ENCODE measurements at regions not wholly inside any gene's neighbourhood (a gene's known extent, or its start where the extent isn't known, plus 50 kb on each side); places are given as distances from the start of the nearest gene placed in this dataset.

- Histone ChIP-seq H3K4me3 (no peak overlapping the region), H3K4me1 (peaks cover 6% of the 10 kb centered on the region), H3K36me3 (replicated peaks in 1 of 2; ENCODE audit: insufficient read depth in 1 of 2, low read depth in 2 of 2) (no peaks in the 10 kb centered on the region), H3K27me3 (no peaks in the 10 kb centered on the region), H3K27ac (no peak overlapping the region), H3K9me3 (no peaks in the 10 kb centered on the region)
- WGBS, 2 donors: 91 to 96% methylated on average over 9 of the region's 9 CpGs
- intact Hi-C loops (cut with DNase I): no loop called here
- ATAC-seq: no peak
- no peak for TF ChIP-seq CTCF (IDR thresholded peaks at IDR 0.05)
- TF ChIP-seq POLR2A (IDR thresholded peaks at IDR 0.05): no peak
- DNase-seq: no peak
Observed at GRCh38 chr2:128779301-128780095, 460.8 kb upstream of the HS6ST1 start.

GRCh38 chr2:128780434-128781080, 461.9 kb upstream of the HS6ST1 start:
- 90 to 100% methylated on average over 1 to 5 of the region's 5 CpGs for WGBS, 2 donors
- H3K4me1 ChIP-seq: no peaks in the 10 kb centered on the region
- no peak for DNase-seq

DNA sequence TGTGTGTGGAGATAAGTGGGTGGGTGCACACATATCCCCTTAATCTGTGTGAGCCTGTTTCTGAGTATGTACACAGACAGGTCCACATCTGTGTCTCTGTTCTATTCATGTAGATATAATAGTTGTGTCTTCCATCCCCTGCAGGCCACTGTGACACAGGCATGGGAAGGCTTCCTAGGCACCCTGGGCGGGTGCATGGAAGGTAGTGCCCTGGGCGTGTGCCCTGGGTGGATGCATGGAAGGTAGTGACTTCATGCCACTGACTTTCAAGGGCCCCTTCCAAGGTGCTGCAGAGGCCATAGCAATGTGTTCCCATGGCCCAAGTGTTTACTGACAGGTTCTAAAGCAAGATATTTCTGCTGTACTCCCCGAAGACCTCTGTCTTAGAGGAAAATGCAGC, 462.5 kb upstream of the HS6ST1 start:
- H3K36me3 ChIP-seq (replicated peaks in 1 of 2; ENCODE audit: insufficient read depth in 1 of 2, low read depth in 2 of 2): no peaks in the 10 kb centered on the region
- WGBS, 2 donors: 72 to 79% methylated on average over 3 of the region's 3 CpGs
- ATAC-seq (no peak), DNase-seq (no peak)
- H3K4me1 ChIP-seq: no peaks in the 10 kb centered on the region
- no peak for TF ChIP-seq CTCF (IDR thresholded peaks at IDR 0.05)
- no peak for TF ChIP-seq POLR2A (IDR thresholded peaks at IDR 0.05)
- H3K27ac ChIP-seq: no peak overlapping the region
- no peaks in the 10 kb centered on the region for H3K9me3 ChIP-seq
- intact Hi-C loops (cut with DNase I): no loop called here
- H3K27me3 ChIP-seq: no peaks in the 10 kb centered on the region
- H3K4me3 ChIP-seq: no peak overlapping the region

More at GRCh38 chr2:128780434-128781080, 461.9 kb upstream of the HS6ST1 start:
- Histone ChIP-seq H3K9me3 (no peaks in the 10 kb centered on the region), H3K4me3 (no peak overlapping the region), H3K27me3 (no peaks in the 10 kb centered on the region), H3K27ac (no peak overlapping the region), H3K36me3 (replicated peaks in 1 of 2; ENCODE audit: insufficient read depth in 1 of 2, low read depth in 2 of 2) (no peaks in the 10 kb centered on the region)
- TF ChIP-seq CTCF (IDR thresholded peaks at IDR 0.05) (no peak), POLR2A (IDR thresholded peaks at IDR 0.05) (no peak)
- intact Hi-C loops (cut with DNase I): no loop called here
- ATAC-seq: no peak

DNA sequence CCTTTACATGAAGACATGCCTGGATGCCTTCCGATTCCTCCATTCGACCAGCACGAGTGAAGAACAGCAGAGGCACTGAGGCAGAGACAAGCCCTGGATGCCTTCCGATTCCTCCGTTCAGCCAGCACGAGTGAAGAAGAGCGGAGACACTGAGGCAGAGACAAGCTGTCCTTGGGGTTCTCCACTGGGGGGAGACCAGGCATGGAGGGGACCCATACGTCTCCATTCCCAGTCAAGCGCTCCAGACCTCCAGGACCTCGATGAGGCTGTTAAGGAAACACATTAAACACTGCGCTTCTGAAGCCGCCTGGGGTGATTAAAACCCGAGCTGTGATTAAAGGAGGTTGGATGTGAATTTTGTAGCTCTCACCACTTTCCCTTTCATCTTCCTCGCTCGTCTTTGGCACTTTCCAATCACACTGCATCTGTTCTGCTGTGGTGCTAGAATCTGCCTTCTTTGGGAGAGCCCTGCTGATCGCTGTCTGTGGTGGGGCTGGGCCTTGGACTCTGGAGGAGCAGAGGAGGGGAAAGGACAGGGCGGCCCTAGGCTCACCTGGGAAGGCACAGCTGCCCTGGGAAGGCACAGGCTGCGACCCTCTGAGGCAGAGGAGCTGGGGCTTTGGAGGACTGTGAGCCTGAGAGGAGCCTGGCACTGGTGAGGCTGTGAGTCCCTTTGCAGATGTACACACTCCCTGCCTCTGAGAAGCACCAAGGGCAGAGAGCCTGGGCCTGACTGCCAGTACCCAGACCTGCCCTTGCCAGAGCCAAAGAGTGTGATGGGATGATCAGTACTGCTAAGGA, 463.1 kb upstream of the HS6ST1 start:
- 85 to 89% methylated on average over 16 to 18 of the region's 18 CpGs for WGBS, 2 donors
- H3K27ac ChIP-seq: no peak overlapping the region
- peaks cover under 1% of the 10 kb centered on the region for H3K4me1 ChIP-seq
- no peak for TF ChIP-seq POLR2A (IDR thresholded peaks at IDR 0.05)
- TF ChIP-seq CTCF (IDR thresholded peaks at IDR 0.05): no peak
- intact Hi-C loops (cut with DNase I): no loop called here
- H3K36me3 ChIP-seq (replicated peaks in 1 of 2; ENCODE audit: insufficient read depth in 1 of 2, low read depth in 2 of 2): no peaks in the 10 kb centered on the region
- no peak for ATAC-seq
- H3K27me3 ChIP-seq: no peaks in the 10 kb centered on the region
- no peak for DNase-seq
- H3K9me3 ChIP-seq: no peaks in the 10 kb centered on the region
- no peak overlapping the region for H3K4me3 ChIP-seq
